NCI-H2227 (cell line): ENCODE measurements at regions not wholly inside any gene's neighbourhood (a gene's known extent, or its start where the extent isn't known, plus 50 kb on each side); places are given as distances from the start of the nearest gene placed in this dataset.
"Not testable (repeated sequence)": the region's sequence is repeated elsewhere in the genome, so short reads cannot be mapped to it uniquely, and the experiment has no call there.

Experiments used
- DNase-seq: peaks from one replicate; lab custom pipeline; 2025; ENCODE audit not compliant: unreplicated experiment; lab: John Stamatoyannopoulos, UW

DNA sequence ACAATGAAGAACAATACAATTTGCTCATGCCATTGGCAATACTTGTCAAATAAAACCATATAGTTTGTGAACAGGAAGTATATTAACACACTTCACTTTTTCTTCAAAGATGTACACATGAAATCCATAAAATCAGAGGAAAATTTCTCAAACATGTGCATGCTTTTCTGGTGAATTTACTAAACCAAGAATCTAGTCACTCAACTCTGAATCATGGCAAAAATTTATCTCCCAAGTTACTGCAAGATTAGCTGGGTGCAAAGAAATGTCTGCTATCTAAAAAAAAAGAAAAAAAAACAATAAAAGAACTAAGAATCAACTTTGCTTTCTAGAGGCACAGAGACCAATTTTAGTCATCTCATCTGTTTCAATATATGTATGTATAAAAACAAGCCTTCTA is 419.2 kb downstream of the NR4A2 start:
- no peak for DNase-seq

DNA sequence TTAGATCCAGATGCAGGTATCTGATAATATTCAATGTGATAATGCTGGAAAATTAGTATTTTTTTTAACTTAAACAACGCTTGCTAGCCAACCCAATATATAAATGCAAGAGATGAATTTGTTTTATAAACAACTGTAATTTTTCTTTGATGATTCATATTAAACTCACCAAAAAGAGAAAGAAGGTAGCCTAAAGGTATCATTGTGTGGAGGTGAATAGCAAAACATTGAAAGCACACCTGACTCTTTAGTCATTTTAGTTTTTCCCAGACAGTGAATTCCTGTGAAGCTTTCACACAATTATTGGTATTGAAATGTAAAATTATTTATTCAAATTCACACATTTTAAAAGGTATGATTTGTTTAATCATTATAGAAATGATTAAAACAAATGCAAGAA is 424.0 kb downstream of the NR4A2 start:
- DNase-seq, result no peak

DNA sequence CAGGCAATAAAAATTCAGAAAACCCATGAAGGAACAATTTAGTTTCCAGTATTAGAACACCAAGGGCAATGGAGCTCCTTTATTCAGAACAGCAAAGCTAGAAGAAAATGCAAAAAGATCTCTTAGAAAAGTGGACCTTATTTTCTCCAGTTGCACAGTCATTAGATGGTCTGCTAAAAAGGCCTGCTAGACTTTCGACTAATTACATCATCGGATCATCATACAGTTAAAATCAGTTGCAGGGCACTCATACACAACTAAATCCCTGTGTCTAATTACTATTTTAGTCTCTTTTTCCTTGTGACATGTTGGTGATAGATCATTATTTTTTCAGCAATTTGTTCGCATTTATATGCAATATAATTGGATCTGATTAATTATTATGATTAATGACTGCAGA is 425.3 kb downstream of the NR4A2 start:
- DNase-seq, result no peak

DNA sequence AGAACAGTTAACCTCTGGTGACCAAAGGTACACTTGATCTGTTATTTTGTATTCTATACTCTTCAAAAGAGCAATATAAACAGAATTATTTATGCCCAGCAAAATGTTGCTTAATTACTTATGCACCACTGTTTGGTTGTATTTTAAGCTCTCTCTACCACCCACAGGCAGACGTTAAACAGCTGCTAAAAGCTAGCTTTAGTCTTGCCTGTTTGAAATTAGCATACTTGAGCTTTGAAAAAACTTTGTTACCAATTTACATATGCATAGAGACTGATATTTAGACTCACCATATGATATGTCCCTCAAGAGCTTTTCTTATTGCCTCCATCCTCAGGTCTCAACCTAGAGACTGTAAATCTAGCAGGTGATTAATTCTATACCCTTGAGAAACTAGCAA is 426.9 kb downstream of the NR4A2 start:
- DNase-seq, result no peak

DNA sequence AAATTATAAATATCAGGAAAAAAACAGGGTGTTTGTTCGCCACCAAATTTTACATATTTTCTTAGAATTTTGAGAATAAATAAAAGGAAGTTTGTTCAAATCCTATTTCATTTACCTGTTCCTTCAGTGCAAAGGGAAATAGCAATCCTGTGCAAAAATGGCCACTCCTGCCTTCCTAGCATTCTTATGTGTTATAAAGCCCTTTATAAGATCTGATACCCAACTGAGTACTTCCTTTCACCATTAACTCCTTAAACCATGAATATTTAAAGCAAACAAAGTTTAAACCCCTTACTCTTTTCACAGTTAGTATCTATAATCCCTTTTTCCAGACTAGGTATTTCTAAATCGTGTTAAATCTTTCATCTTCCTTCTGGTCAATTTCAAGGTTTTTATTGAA is 427.8 kb downstream of the NR4A2 start:
- no peak for DNase-seq

DNA sequence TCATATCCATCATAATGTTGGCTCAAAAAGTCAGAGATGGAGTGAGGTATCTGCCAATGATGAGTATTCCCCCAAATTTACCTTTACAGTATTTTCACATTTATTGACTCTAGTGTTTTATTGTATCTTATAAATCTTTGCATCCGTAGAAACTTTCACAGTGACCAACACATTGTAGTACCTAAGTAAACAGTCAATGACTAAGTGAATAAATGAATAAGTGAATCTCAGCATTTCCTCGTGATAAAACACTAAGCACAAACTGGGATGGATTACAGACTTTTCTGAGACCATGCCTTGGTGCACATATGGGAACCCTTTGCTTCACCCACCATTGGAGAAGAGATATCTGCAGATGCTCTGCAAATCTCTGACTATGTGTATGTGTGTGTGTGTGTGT is 429.9 kb downstream of the NR4A2 start:
- no peak for DNase-seq

DNA sequence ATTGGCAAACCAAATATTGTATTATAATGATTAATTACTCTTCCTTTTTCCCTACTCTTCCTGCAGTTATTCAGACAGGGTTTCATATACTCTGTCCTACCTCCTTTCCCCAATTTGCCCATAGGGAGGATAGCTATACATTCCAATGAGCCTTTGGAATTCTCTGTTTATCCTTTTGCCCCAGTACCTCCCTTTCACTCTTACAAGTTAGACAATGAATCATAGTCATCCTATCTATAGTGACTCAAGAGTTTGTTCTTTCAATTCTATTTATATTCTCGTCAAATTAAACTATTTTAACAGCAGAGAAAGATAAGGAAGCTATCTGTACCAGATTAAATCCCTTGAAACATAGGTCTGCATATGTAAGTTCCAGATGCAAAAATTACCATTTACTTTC is 437.5 kb downstream of the NR4A2 start:
- DNase-seq, result no peak

DNA sequence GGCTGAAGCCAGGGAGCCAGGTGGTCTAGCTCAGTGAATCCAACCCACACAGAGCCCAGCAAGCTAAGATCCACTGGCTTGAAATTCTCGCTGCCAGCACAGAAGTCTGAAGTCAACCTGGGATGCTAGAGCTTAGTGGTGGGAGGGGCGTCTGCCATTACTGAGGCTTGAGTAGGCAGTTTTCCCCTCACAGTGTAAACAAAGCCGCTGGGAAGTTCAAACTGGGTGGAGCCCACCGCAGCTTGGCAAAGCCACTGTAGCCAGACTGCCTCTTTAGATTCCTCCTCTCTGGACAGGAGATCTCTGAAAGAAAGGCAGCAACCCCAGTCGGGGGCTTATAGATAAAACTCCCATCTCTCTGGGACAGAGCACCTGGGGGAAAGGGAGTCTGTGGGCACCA is 452.1 kb downstream of the NR4A2 start:
- not testable (repeated sequence) for DNase-seq

DNA sequence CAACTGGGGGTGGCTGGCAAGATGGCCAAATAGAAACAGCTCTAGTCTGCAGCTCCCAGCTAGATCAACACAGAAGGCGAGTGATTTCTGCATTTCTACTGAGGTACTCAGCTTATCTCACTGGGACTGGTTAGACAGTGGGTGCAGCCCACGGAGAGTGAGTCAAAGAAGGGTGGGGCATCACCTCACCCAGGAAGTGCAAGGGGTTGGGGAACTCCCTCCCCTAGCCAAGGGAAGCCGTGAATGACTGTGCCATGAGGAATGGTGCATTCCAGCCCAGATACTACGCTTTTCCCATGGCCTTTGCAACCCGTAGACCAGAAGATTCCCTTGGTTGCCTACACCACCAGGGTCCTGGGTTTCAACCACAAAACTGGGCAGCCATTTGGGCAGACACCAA is 452.6 kb downstream of the NR4A2 start:
- not testable (repeated sequence) for DNase-seq

DNA sequence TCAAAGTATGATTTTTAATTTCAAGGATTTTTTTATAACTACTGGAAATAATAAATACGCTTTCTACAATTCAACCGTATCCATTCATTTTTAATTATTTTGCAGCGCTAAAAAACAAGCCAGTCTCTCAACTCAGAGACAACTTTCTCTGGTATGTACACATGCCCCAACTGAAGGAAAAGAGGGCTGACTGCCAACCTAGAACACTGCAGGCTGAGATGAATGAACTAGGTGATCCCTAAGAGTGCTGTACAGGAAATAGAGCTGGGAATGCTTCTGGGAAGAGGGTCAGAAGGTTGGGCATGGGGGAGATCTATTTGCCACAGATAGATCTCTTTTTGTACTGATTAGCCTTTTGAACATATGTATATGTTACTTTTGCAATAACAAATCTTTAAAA is 460.1 kb downstream of the NR4A2 start:
- DNase-seq, result no peak

DNA sequence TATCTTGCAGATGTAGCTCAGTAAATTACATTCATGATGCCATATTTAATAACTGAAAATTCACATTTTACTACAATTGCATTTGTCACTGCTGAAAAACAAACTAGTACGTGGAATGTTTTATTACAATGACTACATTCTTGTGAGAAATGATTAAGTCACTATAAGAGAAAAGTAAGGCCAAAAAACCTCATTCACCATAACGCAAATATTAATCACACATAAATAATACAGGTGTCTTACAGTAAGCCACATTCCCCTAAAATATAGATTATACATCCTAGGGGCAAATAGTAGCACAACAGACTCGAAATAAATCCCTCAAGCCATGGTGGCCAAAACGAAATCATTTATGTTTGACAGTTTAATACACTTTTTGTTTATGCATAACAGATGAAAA is 460.6 kb downstream of the NR4A2 start:
- no peak for DNase-seq

DNA sequence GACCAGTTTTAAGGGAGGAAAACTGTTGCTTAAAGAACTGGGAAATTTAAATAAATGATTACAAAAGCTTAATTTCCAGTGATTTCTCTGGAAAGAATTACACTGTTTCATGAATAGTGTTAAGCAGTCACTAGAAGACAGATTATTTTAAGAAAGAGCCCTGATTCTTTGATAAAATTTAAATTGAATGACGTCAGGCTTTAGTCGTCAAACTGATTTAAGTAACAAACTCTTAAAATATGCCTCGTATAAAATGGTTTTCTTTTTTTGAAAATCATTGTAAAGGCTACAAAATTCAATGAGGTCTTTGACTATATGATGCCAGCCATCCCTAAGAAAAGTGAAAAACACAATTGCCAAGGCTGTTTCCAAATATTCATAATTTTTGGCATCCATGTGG is 465.0 kb downstream of the NR4A2 start:
- no peak for DNase-seq

DNA sequence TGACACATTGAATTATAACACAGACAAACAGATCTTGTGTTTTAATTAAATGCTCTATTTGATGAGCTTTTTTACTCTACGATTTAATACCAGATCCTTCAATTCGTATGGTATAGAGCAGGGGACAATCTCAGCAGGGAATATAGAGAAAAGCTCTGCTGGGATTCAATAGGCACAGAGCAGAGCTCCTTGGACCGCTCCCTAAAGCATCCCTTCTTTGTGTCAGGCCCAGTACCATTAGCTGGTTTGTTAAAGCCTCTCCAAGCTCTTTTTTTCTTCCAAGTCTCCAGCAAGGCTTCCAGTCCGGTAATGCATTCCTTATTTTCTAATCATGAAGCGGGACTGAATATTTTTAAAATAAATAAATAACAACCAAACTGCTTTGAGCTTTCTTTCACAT is 466.0 kb downstream of the NR4A2 start:
- no peak for DNase-seq

DNA sequence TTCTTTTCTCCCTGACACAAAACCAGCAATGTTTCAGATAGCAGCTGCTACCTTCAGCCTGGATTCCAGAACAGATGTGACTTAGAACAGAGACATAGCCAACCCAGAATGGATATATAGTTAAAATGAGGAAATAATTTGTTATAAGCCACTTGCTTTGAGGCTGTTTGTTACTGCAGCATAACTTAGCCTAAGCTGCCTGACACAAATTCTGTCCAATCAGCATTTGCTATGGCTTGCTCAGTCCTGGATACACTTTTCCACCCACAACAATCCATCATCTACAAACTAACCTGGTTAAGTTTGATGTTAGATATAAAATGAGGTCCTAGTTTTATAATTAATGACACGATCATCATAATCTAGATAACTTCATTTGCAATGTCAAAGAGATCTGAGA is 480.4 kb downstream of the NR4A2 start:
- no peak for DNase-seq

DNA sequence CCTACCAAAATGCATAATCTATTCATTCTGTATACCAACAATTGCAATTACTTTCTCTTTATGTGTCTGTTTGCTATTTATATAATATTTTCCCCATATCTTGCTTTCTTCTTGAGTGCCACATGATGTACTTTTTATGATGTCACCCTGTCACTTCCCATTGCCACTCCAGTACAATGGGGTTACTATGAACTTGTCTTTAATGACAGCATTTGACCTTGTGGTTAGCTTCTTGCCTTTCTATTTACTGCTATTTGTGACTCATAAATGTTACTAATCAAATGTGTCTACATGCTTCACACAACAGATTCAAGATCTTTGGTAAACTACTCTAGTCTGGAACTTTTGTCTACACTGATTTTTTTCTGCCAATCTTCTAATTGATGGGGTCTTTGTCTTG is 486.3 kb downstream of the NR4A2 start:
- DNase-seq, result peak; percentile 16

DNA sequence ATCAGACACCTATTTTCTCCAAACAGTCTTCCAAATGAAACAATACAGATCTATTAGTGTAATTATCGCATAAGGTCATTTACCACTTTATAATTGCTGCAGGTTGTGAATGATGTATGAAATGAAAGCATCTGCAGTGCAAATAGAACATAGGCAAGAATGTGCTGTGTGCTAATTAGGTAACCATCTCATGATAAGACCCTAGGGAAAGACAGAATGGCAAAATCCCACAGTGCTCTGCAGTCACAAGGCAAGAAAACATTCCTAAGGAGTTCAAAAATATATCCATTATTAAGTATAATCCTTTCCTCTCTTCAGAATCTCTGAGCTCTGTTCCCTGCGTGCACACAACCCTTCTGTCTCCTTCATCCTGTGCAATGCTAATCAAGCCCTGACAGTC is 488.1 kb downstream of the NR4A2 start:
- DNase-seq, result no peak

DNA sequence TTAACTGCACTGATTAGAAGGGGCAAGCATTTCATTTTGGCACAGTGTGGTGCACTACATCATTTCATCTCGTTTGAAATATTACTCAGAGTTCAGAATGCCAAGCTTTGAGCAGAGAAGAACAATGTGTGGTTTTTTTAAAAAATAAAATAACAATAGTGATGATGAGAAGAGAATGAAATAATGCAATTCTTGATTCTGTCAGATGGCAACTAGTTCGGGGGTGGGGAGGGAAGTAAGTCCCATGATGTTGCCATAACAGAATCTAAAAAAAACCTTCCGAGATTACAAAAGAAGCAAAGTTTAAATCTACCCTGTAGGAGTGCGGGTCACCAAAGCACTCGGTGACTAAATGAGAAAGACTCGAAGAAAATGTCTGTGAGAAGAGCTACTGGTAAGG is 490.4 kb downstream of the NR4A2 start:
- no peak for DNase-seq

DNA sequence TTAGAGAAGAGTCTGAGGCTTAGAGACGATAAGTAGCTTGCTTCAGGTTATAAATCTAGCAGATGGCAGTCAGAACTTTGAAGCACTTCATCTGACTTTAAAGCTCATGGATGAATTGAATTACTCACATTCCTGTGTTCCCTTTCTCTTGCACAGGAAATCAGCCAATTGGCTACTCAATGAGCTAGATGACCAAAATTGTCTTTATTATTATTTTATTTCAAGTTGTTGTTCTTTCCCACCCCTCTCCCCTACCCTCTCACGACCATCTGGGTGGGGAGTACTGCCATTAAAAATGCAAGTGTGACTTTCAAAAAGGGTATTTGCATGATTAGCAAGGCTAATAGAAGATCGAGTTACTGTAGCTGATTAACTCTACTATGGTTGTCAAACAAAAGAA is 491.1 kb downstream of the NR4A2 start:
- DNase-seq, result no peak

DNA sequence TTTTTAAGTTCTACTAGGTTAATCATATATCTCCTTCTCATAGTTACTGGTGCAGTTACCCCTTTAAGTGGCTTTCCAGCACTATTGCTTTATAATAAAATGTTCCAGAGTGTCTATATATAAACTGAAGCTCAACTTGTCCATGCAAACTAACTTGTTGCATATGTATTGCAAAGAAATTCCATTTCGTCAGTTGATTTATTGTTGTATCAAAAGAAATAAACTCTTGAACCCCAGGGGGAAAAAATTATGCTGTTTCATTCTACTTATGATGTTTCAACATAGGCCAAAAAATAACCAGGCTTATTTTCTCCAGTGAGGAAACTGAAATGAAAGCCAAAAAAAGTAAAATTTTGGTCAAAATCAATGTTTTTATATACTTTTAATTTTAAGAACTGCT is 491.9 kb downstream of the NR4A2 start:
- no peak for DNase-seq

DNA sequence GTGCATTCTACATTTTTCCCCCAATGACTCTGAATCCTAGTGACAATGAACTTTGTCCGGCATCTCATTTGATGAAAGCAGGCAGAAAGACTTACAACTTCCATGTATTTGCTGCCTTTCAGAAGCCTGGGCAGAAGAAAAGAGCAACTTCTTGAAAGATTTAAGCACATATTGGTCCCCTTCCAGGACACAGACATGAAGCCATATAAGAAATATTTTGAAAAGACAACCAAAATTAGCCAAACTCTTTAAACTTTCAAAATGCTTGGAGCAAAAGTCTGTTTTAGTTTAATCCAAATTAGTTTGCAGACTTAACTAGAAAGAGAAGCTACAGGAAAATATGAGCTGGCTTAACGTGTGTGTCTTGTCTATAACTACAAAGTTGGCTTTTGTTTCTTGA is 492.5 kb downstream of the NR4A2 start:
- no peak for DNase-seq

DNA sequence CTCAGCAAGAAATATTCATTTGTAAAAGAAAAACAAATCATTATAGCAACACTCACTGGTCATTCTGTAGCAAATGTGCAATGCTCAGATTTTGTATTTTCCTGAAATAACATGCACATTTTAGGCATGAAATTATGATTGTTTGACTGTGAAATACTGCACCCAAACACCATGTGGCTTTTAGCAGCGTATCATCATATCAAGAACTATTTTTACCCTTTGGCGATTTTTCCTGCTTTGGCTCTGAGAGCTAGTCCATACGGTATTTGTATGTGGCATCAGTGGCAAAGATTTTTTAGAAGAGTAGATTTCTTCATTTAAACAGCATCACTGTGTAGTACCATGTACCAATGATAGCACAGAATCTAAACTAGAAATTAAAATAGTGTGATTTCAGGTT is 493.1 kb downstream of the NR4A2 start:
- DNase-seq, result no peak

DNA sequence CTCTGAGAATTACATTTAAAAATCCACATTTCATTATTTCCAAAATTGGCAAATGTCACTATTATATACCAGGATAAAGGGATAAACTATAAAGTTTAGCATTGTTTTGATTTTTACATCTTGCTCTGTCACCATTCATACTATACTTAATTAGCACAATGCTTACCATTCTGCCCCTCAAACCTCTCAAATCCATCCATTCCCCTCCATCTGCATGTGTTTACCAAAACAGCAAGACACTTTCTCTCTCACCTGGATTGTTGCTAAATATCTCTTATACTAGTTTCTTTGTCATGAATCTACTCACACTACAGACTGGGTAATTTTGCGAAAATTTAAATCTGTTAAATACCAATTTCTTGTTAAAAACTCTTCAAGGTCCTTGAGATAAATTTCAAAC is 496.1 kb downstream of the NR4A2 start:
- DNase-seq, result no peak

DNA sequence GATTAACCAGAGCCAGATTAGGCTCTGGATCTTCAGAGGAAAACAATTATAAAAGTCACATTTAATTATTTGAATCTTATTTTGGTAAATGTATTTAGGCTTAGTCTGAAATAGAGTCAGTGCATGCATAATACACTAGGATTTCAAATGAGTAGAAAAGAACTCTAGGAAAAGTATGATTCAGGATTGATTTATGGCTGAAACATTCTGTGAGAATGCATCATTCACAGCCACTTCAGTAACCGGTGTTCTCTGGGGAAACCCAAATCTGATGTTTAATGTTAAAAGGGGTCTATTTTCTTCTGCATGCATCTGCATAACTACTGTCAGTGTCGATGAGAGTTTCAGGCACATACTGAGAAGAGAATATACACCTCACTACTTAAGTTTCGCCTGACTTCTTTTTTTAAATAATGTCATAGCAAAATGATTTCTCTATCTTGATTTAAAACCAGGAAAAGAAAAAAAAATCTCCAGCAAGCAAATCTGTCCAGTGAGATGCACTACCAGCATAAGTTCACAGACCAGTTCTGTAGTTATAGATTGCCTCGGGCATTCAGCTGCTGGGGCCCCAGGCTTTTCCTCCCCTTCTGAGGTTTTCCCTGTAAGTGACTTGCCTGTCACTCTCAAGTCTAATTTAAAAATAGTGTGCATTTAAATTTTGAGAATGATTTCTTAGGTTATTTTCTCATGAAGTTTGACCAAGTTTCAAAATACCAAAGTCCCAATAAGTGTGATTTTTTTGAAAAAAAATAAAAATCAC is 501.5 kb downstream of the NR4A2 start:
- no peak for DNase-seq

DNA sequence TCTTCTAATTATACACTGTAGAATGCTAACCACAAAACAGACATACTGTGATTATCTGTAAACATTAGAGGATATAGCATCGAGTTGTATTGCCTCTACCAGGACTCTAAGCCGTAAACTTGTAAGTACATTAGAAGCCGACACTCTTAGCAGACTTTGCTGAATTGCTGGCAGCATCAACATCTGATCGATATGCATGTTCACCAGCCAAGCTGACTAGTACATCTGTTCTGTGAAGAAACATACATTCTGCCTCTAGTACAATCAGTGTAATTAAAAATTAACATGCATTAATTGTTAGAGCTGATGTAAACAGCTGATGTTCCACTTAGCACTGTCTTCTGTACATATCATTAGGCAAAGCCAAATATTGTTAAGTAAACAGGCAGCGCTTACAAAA is 502.2 kb downstream of the NR4A2 start:
- DNase-seq, result no peak
